H1 (cell line): ENCODE measurements at regions not wholly inside any gene's neighbourhood (a gene's known extent, or its start where the extent isn't known, plus 50 kb on each side); places are given as distances from the start of the nearest gene placed in this dataset.

Experiments
- EGR1 ChIP-seq: IDR thresholded peaks from 2 replicates; pipeline ENCODE4 v1.6.1; 2011; ENCODE audit warnings: low read depth, low read length, borderline replicate concordance
- EZH2 ChIP-seq: fragments of 200-600 bp; sonication (generic); IDR thresholded peaks from 2 replicates; pipeline ENCODE4 v1.7.1; 2012; ENCODE audit warnings: low read depth, mild to moderate bottlenecking, moderate library complexity, low read length, inconsistent platforms; ENCODE audit not compliant: severe bottlenecking
- KDM5A ChIP-seq: fragments of 200-600 bp; IDR thresholded peaks from 2 replicates; pipeline ENCODE4 v1.7.1; 2012; ENCODE audit warnings: mild to moderate bottlenecking, low read length, inconsistent platforms, mixed read lengths
- POLR2A ChIP-seq, 2 experiments: IDR thresholded peaks; 1 replicate in 1 of 2; 2 replicates in 1 of 2; pipeline ENCODE4 v1.6.1; 2011; ENCODE audit warnings: low read depth in 2 of 2, low read length in 2 of 2, mild to moderate bottlenecking in 2 of 2; ENCODE audit errors: control extremely low read depth in 1 of 2
- POLR2AphosphoS5 ChIP-seq: IDR thresholded peaks from 2 replicates; pipeline ENCODE4 v1.6.1; 2011; ENCODE audit warnings: low read depth, low read length
- RFX5 ChIP-seq: IDR thresholded peaks from 2 replicates; pipeline ENCODE4 v1.6.1; 2011; ENCODE audit warnings: low read depth, low read length, improper control_type of control experiment, borderline replicate concordance
- SIN3A ChIP-seq, 2 experiments: IDR thresholded peaks in 1 of 2; conservative IDR thresholded peaks in 1 of 2; 2 replicates each; pipeline ENCODE4 v1.6.1; 2011 to 2012; ENCODE audit warnings: low read length in 2 of 2, improper control_type of control experiment in 1 of 2, low read depth in 1 of 2, mild to moderate bottlenecking in 1 of 2
- TAF1 ChIP-seq: IDR thresholded peaks from 2 replicates; pipeline ENCODE4 v1.6.1; 2011; ENCODE audit warnings: mild to moderate bottlenecking, low read depth, low read length
- TAF7 ChIP-seq: optimal IDR thresholded peaks from 2 replicates; pipeline ENCODE3; 2011; ENCODE audit warnings: low read depth, mild to moderate bottlenecking, inconsistent platforms, low read length, moderate library complexity, borderline replicate concordance
- ZNF274 ChIP-seq: IDR thresholded peaks from 2 replicates; pipeline ENCODE4 v1.7.0; 2012; ENCODE audit warnings: low read length, borderline replicate concordance; ENCODE audit errors: extremely low read depth
- TF ChIP-seq, protein P1 (sequence below), 3 experiments: IDR thresholded peaks; 1 replicate in 2 of 3; 2 replicates in 1 of 3; pipeline versions ENCODE4 v1.5.1 to v1.6.1; 2011; ENCODE audit warnings: low read length in 3 of 3, mild to moderate bottlenecking in 3 of 3, inconsistent platforms in 2 of 3, low read depth in 1 of 3, moderate library complexity in 1 of 3; ENCODE audit not compliant: insufficient read depth in 1 of 3; ENCODE audit errors: control extremely low read depth in 1 of 3
- TF ChIP-seq, protein P2 (sequence below): IDR thresholded peaks from 2 replicates; pipeline ENCODE4 v1.6.1; 2012; ENCODE audit warnings: inconsistent platforms
- TF ChIP-seq, protein P3 (sequence below): IDR thresholded peaks from 2 replicates; pipeline ENCODE4 v1.6.1; 2011; ENCODE audit warnings: low read length, improper control_type of control experiment
- TF ChIP-seq, protein P4 (sequence below): IDR thresholded peaks from 2 replicates; pipeline ENCODE4 v1.6.1; 2012; ENCODE audit warnings: inconsistent platforms

DNA sequence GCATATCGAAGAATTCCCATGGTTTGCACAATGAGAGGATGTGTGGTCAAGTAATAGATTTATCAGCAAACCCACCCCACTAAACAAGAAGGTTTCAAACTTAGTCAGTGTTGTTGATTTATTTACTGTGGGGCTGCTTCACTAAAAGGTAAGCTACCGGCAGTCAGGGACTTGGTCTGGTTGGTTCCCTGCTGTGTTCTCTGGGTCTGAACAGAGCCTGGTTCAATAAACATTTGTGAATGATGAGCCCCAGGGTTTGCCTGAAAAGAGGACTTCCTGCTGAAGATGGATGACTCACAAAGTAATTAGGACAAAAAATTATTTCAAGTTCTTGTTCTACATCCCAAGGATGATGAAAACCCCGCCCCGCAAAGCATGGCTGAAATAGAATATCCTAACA lies 108.3 kb downstream of the SPP2 start:
- TF ChIP-seq, protein P1, sequence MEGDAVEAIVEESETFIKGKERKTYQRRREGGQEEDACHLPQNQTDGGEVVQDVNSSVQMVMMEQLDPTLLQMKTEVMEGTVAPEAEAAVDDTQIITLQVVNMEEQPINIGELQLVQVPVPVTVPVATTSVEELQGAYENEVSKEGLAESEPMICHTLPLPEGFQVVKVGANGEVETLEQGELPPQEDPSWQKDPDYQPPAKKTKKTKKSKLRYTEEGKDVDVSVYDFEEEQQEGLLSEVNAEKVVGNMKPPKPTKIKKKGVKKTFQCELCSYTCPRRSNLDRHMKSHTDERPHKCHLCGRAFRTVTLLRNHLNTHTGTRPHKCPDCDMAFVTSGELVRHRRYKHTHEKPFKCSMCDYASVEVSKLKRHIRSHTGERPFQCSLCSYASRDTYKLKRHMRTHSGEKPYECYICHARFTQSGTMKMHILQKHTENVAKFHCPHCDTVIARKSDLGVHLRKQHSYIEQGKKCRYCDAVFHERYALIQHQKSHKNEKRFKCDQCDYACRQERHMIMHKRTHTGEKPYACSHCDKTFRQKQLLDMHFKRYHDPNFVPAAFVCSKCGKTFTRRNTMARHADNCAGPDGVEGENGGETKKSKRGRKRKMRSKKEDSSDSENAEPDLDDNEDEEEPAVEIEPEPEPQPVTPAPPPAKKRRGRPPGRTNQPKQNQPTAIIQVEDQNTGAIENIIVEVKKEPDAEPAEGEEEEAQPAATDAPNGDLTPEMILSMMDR (IDR thresholded peaks at IDR 0.05; ENCODE audit: control extremely low read depth in 1 of 3, insufficient read depth in 1 of 3, low read depth in 1 of 3, low read length in 3 of 3) = no peak
- TF ChIP-seq TAF1 = no peak
- TF ChIP-seq SIN3A (conservative IDR thresholded peaks at IDR 0.05 in 1 of 2, IDR thresholded peaks at IDR 0.05 in 1 of 2; ENCODE audit: low read depth in 1 of 2, low read length in 2 of 2) = no peak
- no peak for TF ChIP-seq RFX5
- TF ChIP-seq, protein P2, sequence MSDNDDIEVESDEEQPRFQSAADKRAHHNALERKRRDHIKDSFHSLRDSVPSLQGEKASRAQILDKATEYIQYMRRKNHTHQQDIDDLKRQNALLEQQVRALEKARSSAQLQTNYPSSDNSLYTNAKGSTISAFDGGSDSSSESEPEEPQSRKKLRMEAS = no peak
- no peak for TF ChIP-seq KDM5A
- TF ChIP-seq EZH2 = no peak
- no peak for TF ChIP-seq POLR2A (IDR thresholded peaks at IDR 0.05; ENCODE audit: control extremely low read depth in 1 of 2, low read depth in 2 of 2, low read length in 2 of 2)
- TF ChIP-seq EGR1 = no peak
- TF ChIP-seq, protein P3, sequence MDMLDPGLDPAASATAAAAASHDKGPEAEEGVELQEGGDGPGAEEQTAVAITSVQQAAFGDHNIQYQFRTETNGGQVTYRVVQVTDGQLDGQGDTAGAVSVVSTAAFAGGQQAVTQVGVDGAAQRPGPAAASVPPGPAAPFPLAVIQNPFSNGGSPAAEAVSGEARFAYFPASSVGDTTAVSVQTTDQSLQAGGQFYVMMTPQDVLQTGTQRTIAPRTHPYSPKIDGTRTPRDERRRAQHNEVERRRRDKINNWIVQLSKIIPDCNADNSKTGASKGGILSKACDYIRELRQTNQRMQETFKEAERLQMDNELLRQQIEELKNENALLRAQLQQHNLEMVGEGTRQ = no peak
- TF ChIP-seq, protein P4, sequence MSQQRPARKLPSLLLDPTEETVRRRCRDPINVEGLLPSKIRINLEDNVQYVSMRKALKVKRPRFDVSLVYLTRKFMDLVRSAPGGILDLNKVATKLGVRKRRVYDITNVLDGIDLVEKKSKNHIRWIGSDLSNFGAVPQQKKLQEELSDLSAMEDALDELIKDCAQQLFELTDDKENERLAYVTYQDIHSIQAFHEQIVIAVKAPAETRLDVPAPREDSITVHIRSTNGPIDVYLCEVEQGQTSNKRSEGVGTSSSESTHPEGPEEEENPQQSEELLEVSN = no peak
- no peak for TF ChIP-seq TAF7
- no peak for TF ChIP-seq ZNF274
- no peak for TF ChIP-seq POLR2AphosphoS5
